Skeletal muscle satellite cell (primary cell): ENCODE measurements at regions not wholly inside any gene's neighbourhood (a gene's known extent, or its start where the extent isn't known, plus 50 kb on each side); places are given as distances from the start of the nearest gene placed in this dataset.

Experiments
- H3K27me3 ChIP-seq: 2 replicates; pipeline ENCODE4 v1.7.0; 2013; ENCODE audit warnings: low read length; ENCODE audit not compliant: control insufficient read depth, insufficient read depth
- H3K36me3 ChIP-seq: 2 replicates; pipeline ENCODE4 v1.7.0; 2013; ENCODE audit warnings: mild to moderate bottlenecking, control low read depth, low read length; ENCODE audit not compliant: insufficient read depth
- H3K4me1 ChIP-seq: 2 replicates; pipeline ENCODE4 v1.7.0; 2013; ENCODE audit warnings: low read length; ENCODE audit not compliant: control insufficient read depth, insufficient read depth
- H3K4me2 ChIP-seq: 2 replicates; pipeline ENCODE4 v1.7.0; 2013; ENCODE audit warnings: mild to moderate bottlenecking, low read length
- H3K4me3 ChIP-seq: 2 replicates; pipeline ENCODE4 v1.7.0; 2013; ENCODE audit warnings: low read length
- H3K9ac ChIP-seq: 2 replicates; pipeline ENCODE4 v1.7.0; 2013; ENCODE audit warnings: mild to moderate bottlenecking, low read depth, low read length, moderate library complexity
- H3K9me3 ChIP-seq: replicated peaks from 2 replicates; pipeline ENCODE4 v1.7.0; 2013; ENCODE audit warnings: mild to moderate bottlenecking, control low read depth, low read length

GRCh38 chr18:62442391-62442790 is 80.4 kb upstream of the ZCCHC2 start:
- H3K9ac ChIP-seq, result no peak overlapping the region
- no peak overlapping the region for H3K4me3 ChIP-seq
- no peaks in the 10 kb centered on the region for H3K36me3 ChIP-seq
- peaks cover 11% of the 10 kb centered on the region for H3K4me1 ChIP-seq
- H3K27me3 ChIP-seq, result peaks cover 49% of the 10 kb centered on the region
- H3K9me3 ChIP-seq, result no peaks in the 10 kb centered on the region
- H3K4me2 ChIP-seq, result no peak overlapping the region

GRCh38 chr18:62445386-62445917 is 77.4 kb upstream of the ZCCHC2 start:
- no peak overlapping the region for H3K4me2 ChIP-seq
- H3K9ac ChIP-seq, result no peak overlapping the region
- H3K36me3 ChIP-seq, result no peaks in the 10 kb centered on the region
- no peak overlapping the region for H3K4me3 ChIP-seq
- H3K4me1 ChIP-seq, result peaks cover 5% of the 10 kb centered on the region
- H3K27me3 ChIP-seq, result peaks cover 39% of the 10 kb centered on the region
- H3K9me3 ChIP-seq, result no peaks in the 10 kb centered on the region

- peaks cover 15% of the 10 kb centered on the region for H3K4me1 ChIP-seq
- peaks cover 36% of the 10 kb centered on the region for H3K27me3 ChIP-seq
- no peaks in the 10 kb centered on the region for H3K9me3 ChIP-seq
- no peaks in the 10 kb centered on the region for H3K36me3 ChIP-seq
- H3K4me3 ChIP-seq, result no peak overlapping the region
- H3K9ac ChIP-seq, result no peak overlapping the region
- H3K4me2 ChIP-seq, result no peak overlapping the region
These were observed 76.3 kb upstream of the ZCCHC2 start for GRCh38 chr18:62446511-62446910.

DNA sequence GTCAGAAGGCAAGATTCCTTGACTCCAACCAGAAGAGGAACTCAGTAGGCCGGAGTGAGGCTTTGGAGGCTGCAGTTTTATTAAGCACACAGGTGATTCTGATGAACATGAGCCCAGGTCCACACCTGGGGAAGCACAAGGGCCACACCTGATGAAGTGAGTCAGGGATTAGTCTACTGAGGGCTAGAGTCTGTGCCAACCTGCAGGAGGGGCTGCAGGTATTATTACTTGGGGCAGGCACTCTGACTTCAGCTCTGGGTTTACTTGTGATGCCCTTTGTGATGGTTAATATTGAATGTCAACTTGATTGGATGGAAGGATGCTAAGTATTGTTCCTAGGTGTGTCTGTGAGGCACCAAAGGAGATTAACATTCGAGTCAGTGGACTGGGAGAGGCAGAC is 75.2 kb upstream of the ZCCHC2 start:
- Histone ChIP-seq H3K4me2 (no peak overlapping the region), H3K27me3 (peaks cover 29% of the 10 kb centered on the region), H3K36me3 (no peaks in the 10 kb centered on the region), H3K9me3 (no peaks in the 10 kb centered on the region), H3K4me1 (peaks cover 27% of the 10 kb centered on the region), H3K4me3 (no peak overlapping the region), H3K9ac (no peak overlapping the region)

GRCh38 chr18:62448426-62448825 is 74.4 kb upstream of the ZCCHC2 start:
- peaks cover 27% of the 10 kb centered on the region for H3K27me3 ChIP-seq
- H3K9ac ChIP-seq, result no peak overlapping the region
- H3K4me1 ChIP-seq, result peaks cover 27% of the 10 kb centered on the region

GRCh38 chr18:62449490-62450104 is 73.2 kb upstream of the ZCCHC2 start:
- peaks cover 27% of the 10 kb centered on the region for H3K4me1 ChIP-seq

More at GRCh38 chr18:62448426-62448825, 74.4 kb upstream of the ZCCHC2 start:
- Histone ChIP-seq H3K36me3 (no peaks in the 10 kb centered on the region), H3K4me2 (no peak overlapping the region), H3K4me3 (no peak overlapping the region), H3K9me3 (no peaks in the 10 kb centered on the region)

GRCh38 chr18:62450175-62450545 is 72.7 kb upstream of the ZCCHC2 start:
- H3K4me2 ChIP-seq, result peak overlapping the region; percentile 47
- no peaks in the 10 kb centered on the region for H3K36me3 ChIP-seq
- H3K4me1 ChIP-seq, result peaks cover 27% of the 10 kb centered on the region
- H3K9me3 ChIP-seq, result no peaks in the 10 kb centered on the region
- H3K4me3 ChIP-seq, result peak overlapping the region; percentile 8
- peaks cover 24% of the 10 kb centered on the region for H3K27me3 ChIP-seq
- H3K9ac ChIP-seq, result no peak overlapping the region

More at GRCh38 chr18:62449490-62450104, 73.2 kb upstream of the ZCCHC2 start:
- Histone ChIP-seq H3K4me3 (no peak overlapping the region), H3K4me2 (no peak overlapping the region), H3K9ac (no peak overlapping the region), H3K27me3 (peaks cover 25% of the 10 kb centered on the region), H3K9me3 (no peaks in the 10 kb centered on the region), H3K36me3 (no peaks in the 10 kb centered on the region)

- Histone ChIP-seq H3K4me1 (peaks cover 27% of the 10 kb centered on the region), H3K27me3 (peaks cover 25% of the 10 kb centered on the region), H3K9me3 (no peaks in the 10 kb centered on the region), H3K9ac (no peak overlapping the region), H3K4me2 (peak overlapping the region; percentile 47), H3K36me3 (no peaks in the 10 kb centered on the region), H3K4me3 (peak overlapping the region; percentile 8)
These were observed 72.0 kb upstream of the ZCCHC2 start for GRCh38 chr18:62450546-62451410.

GRCh38 chr18:62452280-62452831 is 70.5 kb upstream of the ZCCHC2 start:
- Histone ChIP-seq H3K4me3 (no peak overlapping the region), H3K27me3 (peaks cover 16% of the 10 kb centered on the region), H3K9me3 (no peaks in the 10 kb centered on the region), H3K4me2 (peak overlapping the region; percentile 20), H3K36me3 (no peaks in the 10 kb centered on the region), H3K9ac (no peak overlapping the region), H3K4me1 (peaks cover 27% of the 10 kb centered on the region)

DNA sequence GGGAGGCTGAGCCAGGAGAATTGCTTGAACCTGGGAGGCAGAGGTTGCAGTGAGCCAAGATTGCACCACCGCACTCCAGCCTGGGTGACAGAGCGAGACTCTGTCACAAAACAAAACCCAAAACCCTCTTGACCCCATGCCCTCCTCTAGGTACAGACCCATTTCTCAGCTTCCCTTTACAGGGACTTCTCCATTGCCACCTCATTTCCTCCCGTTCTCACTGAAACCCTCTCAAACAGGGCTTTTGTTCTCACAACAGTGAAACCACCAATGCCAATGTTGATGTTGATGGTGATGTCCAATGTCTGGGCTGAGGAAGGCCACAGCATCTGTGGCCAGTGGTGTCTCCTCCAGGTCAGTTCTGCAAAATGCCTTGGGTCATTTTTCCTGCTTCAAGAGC is 69.0 kb upstream of the ZCCHC2 start:
- H3K36me3 ChIP-seq, result no peaks in the 10 kb centered on the region
- H3K4me2 ChIP-seq, result no peak overlapping the region
- H3K4me1 ChIP-seq, result peaks cover 27% of the 10 kb centered on the region
- H3K9ac ChIP-seq, result no peak overlapping the region
- H3K9me3 ChIP-seq, result no peaks in the 10 kb centered on the region
- peaks cover 20% of the 10 kb centered on the region for H3K27me3 ChIP-seq
- H3K4me3 ChIP-seq, result no peak overlapping the region

- no peak overlapping the region for H3K4me2 ChIP-seq
- no peak overlapping the region for H3K9ac ChIP-seq
- no peaks in the 10 kb centered on the region for H3K9me3 ChIP-seq
- no peaks in the 10 kb centered on the region for H3K36me3 ChIP-seq
- H3K4me1 ChIP-seq, result peaks cover 27% of the 10 kb centered on the region
- peaks cover 20% of the 10 kb centered on the region for H3K27me3 ChIP-seq
- H3K4me3 ChIP-seq, result no peak overlapping the region
These were observed 68.3 kb upstream of the ZCCHC2 start for GRCh38 chr18:62454527-62454926.
